ENCODE measurements at regions not wholly inside any gene's neighbourhood (a gene's known extent, or its start where the extent isn't known, plus 50 kb on each side); places are given as distances from the start of the nearest gene placed in this dataset.

- dilution Hi-C loops (cut with MboI; ENCODE audit: extremely low pct_ligation_motif_present, low sequenced_read_pairs), result no loop called here
- H3K79me2 ChIP-seq (ENCODE audit: control insufficient read depth, insufficient read depth, low read length), result no peaks in the 10 kb centered on the region
- H3K36me3 ChIP-seq (ENCODE audit: control insufficient read depth in 2 of 2, extremely low read depth in 1 of 2, insufficient read depth in 2 of 2, low read length in 2 of 2), result no peaks in the 10 kb centered on the region
- no peaks in the 10 kb centered on the region for H3K9me3 ChIP-seq (ENCODE audit: control insufficient read depth, low read depth, low read length)
- peak; percentile 68 for DNase-seq (ENCODE audit: low read depth, low spot score)
- H3K9me1 ChIP-seq (ENCODE audit: control insufficient read depth, extremely low read depth, insufficient read depth, low read length), result peaks cover 3% of the 10 kb centered on the region
- peaks cover 10% of the 10 kb centered on the region for H3K4me1 ChIP-seq (ENCODE audit: control insufficient read depth, extremely low read depth, insufficient read depth, low read length)
- FAIRE-seq, result peak; percentile 62
- no peak overlapping the region for H3K4me2 ChIP-seq (ENCODE audit: control insufficient read depth, extremely low read depth, insufficient read depth, low read depth, low read length)
- no peak overlapping the region for H3K27ac ChIP-seq (ENCODE audit: control insufficient read depth, insufficient read depth, low read length)
- no peak overlapping the region for H3K4me3 ChIP-seq (ENCODE audit: control insufficient read depth in 2 of 3, extremely low read depth in 1 of 3, insufficient read depth in 2 of 3, low read depth in 1 of 3, low read length in 3 of 3)
- no peaks in the 10 kb centered on the region for H4K20me1 ChIP-seq (ENCODE audit: control insufficient read depth, extremely low read depth, insufficient read depth, low read length)
- H2AFZ ChIP-seq (ENCODE audit: control insufficient read depth, low read length), result no peak overlapping the region
- peaks cover 3% of the 10 kb centered on the region for H3K27me3 ChIP-seq (ENCODE audit: control insufficient read depth, extremely low read depth, insufficient read depth, low read length)
- TF ChIP-seq CTCF (optimal IDR thresholded peaks at IDR 0.05 in 1 of 3, IDR thresholded peaks at IDR 0.05 in 1 of 3, conservative IDR thresholded peaks at IDR 0.05 in 1 of 3; ENCODE audit: extremely low read depth in 1 of 3, insufficient read depth in 2 of 3, low read length in 3 of 3) (peak; percentile 55 to 83 (median 61)), EZH2 (IDR thresholded peaks at IDR 0.05; ENCODE audit: low read length) (no peak)
- no peak overlapping the region for H3K9ac ChIP-seq (ENCODE audit: control insufficient read depth, extremely low read depth, insufficient read depth, low read length)
These were observed 126.7 kb downstream of the UNC5CL start for GRCh38 chr6:40912158-40912946.

- Histone ChIP-seq H2AFZ (ENCODE audit: control insufficient read depth, low read length) (no peak overlapping the region), H3K4me1 (ENCODE audit: control insufficient read depth, extremely low read depth, insufficient read depth, low read length) (peaks cover 19% of the 10 kb centered on the region), H3K4me3 (ENCODE audit: control insufficient read depth in 2 of 3, extremely low read depth in 1 of 3, insufficient read depth in 2 of 3, low read depth in 1 of 3, low read length in 3 of 3) (no peak overlapping the region), H3K27me3 (ENCODE audit: control insufficient read depth, extremely low read depth, insufficient read depth, low read length) (no peaks in the 10 kb centered on the region), H3K4me2 (ENCODE audit: control insufficient read depth, extremely low read depth, insufficient read depth, low read depth, low read length) (no peak overlapping the region), H3K79me2 (ENCODE audit: control insufficient read depth, insufficient read depth, low read length) (no peaks in the 10 kb centered on the region), H3K36me3 (ENCODE audit: control insufficient read depth in 2 of 2, extremely low read depth in 1 of 2, insufficient read depth in 2 of 2, low read length in 2 of 2) (no peaks in the 10 kb centered on the region), H3K9me1 (ENCODE audit: control insufficient read depth, extremely low read depth, insufficient read depth, low read length) (peaks cover 3% of the 10 kb centered on the region), H4K20me1 (ENCODE audit: control insufficient read depth, extremely low read depth, insufficient read depth, low read length) (no peaks in the 10 kb centered on the region), H3K27ac (ENCODE audit: control insufficient read depth, insufficient read depth, low read length) (no peak overlapping the region), H3K9ac (ENCODE audit: control insufficient read depth, extremely low read depth, insufficient read depth, low read length) (no peak overlapping the region), H3K9me3 (ENCODE audit: control insufficient read depth, low read depth, low read length) (no peaks in the 10 kb centered on the region)
- FAIRE-seq (no peak), DNase-seq (ENCODE audit: low read depth, low spot score) (no peak)
- dilution Hi-C loops (cut with MboI; ENCODE audit: extremely low pct_ligation_motif_present, low sequenced_read_pairs), result no loop called here
- TF ChIP-seq CTCF (optimal IDR thresholded peaks at IDR 0.05 in 1 of 3, IDR thresholded peaks at IDR 0.05 in 1 of 3, conservative IDR thresholded peaks at IDR 0.05 in 1 of 3; ENCODE audit: extremely low read depth in 1 of 3, insufficient read depth in 2 of 3, low read length in 3 of 3), result no peak
- TF ChIP-seq EZH2 (IDR thresholded peaks at IDR 0.05; ENCODE audit: low read length), result no peak
These were observed 128.6 kb downstream of the UNC5CL start for GRCh38 chr6:40910260-40910893.
